Activated T-cell treated with anti-CD3 and anti-CD28 coated beads, Interleukin-2, amount 50 U/mL, for 48 hours (primary cell): ENCODE measurements at regions not wholly inside any gene's neighbourhood (a gene's known extent, or its start where the extent isn't known, plus 50 kb on each side); places are given as distances from the start of the nearest gene placed in this dataset.

Experiments
- DNase-seq, 2 experiments: peaks; one replicate each; pipeline ENCODE4 v3.0.0-alpha.2; 2020

- DNase-seq, result no peak
These were observed 459.2 kb downstream of the RFPL4B start for GRCh38 chr6:112806163-112806865.

GRCh38 chr6:112821476-112821875 is 474.3 kb downstream of the RFPL4B start:
- DNase-seq, result no peak

- no peak for DNase-seq
These were observed 475.6 kb downstream of the RFPL4B start for GRCh38 chr6:112822769-112823168.

- DNase-seq, result no peak
These were observed 480.7 kb downstream of the RFPL4B start for GRCh38 chr6:112827793-112828192.

- DNase-seq, result no peak
These were observed 483.9 kb downstream of the RFPL4B start for GRCh38 chr6:112831022-112831421.

- DNase-seq, result no peak
These were observed 486.5 kb downstream of the RFPL4B start for GRCh38 chr6:112833581-112834131.

- DNase-seq, result no peak
These were observed 487.9 kb downstream of the RFPL4B start for GRCh38 chr6:112835078-112835477.

GRCh38 chr6:112839525-112839961 is 492.4 kb downstream of the RFPL4B start:
- DNase-seq, result no peak

GRCh38 chr6:112841553-112842329 is 494.6 kb downstream of the RFPL4B start:
- DNase-seq, result no peak

- DNase-seq, result no peak
These were observed 495.2 kb downstream of the RFPL4B start for GRCh38 chr6:112842330-112842685.

GRCh38 chr6:112846681-112847080 is 499.6 kb downstream of the RFPL4B start:
- no peak for DNase-seq

- DNase-seq, result no peak
These were observed 504.0 kb downstream of the RFPL4B start for GRCh38 chr6:112851146-112851545.

GRCh38 chr6:112853162-112853561 is 506.0 kb downstream of the RFPL4B start:
- no peak for DNase-seq

- DNase-seq, result no peak
These were observed 516.6 kb downstream of the RFPL4B start for GRCh38 chr6:112863753-112864152.

GRCh38 chr6:112865131-112865530 is 518.0 kb downstream of the RFPL4B start:
- no peak for DNase-seq

GRCh38 chr6:112874881-112875280 is 527.8 kb downstream of the RFPL4B start:
- no peak for DNase-seq

- DNase-seq, result no peak
These were observed 530.3 kb downstream of the RFPL4B start for GRCh38 chr6:112877134-112878100.

- DNase-seq, result no peak
These were observed 532.8 kb downstream of the RFPL4B start for GRCh38 chr6:112879920-112880413.

- DNase-seq, result no peak
These were observed 533.9 kb downstream of the RFPL4B start for GRCh38 chr6:112881027-112881426.

- DNase-seq, result no peak
These were observed 535.0 kb downstream of the RFPL4B start for GRCh38 chr6:112881828-112882780.

- DNase-seq, result no peak
These were observed 536.0 kb downstream of the RFPL4B start for GRCh38 chr6:112883095-112883494.
